ENCODE measurements at regions not wholly inside any gene's neighbourhood (a gene's known extent, or its start where the extent isn't known, plus 50 kb on each side); places are given as distances from the start of the nearest gene placed in this dataset.

GRCh38 chr16:7014756-7015155 is 317.9 kb upstream of the RBFOX1 start:
- TF ChIP-seq CTCF (IDR thresholded peaks at IDR 0.05) (no peak), POLR2A (IDR thresholded peaks at IDR 0.05) (no peak)

All from uterus (tissue), 2 donors.